GM21390 (cell line): ENCODE measurements at regions not wholly inside any gene's neighbourhood (a gene's known extent, or its start where the extent isn't known, plus 50 kb on each side); places are given as distances from the start of the nearest gene placed in this dataset.
"Not testable (repeated sequence)": the region's sequence is repeated elsewhere in the genome, so short reads cannot be mapped to it uniquely, and the experiment has no call there.

Source experiments
- ATAC-seq: cut with Tn5 transposase; IDR thresholded peaks from one replicate; pipeline ENCODE4 v1.9.1; 2021; ENCODE audit not compliant: unreplicated experiment

DNA sequence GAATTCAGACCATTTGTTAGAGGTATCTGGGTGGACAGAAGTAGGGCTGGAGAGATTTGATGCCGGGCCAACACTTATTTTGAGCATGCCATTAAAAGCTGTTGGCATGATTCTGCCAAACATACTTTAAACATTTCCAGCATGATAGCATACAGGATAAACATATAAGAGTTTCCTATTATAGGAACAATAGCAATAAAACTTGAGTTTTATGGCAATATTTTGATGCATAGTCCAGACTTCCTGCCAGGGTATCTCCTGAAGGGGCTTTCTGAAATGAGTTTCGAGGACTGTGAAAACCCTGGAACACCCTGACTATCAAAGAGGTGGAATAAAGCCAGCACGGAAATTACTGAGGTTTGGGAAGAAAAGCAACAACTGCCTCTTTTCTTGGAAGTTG is 1398.0 kb upstream of the NXPH2 start:
- ATAC-seq, result no peak

DNA sequence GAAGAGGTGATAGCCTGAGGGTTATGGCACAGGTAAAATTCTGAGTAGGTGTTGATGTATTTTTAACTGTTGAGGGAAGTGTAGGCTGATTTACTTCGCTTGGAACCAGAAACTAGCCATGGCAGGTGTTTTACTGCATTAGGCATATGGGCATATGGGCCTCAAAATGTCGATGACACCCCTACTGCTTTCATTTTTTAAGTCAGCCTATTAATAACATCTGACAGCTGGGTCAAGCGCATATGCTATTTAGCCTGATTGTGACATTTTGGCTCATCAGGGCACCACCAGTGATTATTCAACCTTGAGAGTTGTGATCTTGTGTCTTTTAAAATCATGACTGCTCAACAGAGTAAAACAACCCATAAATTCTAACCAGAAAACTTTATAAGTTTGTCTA is 1396.9 kb upstream of the NXPH2 start:
- no peak for ATAC-seq

DNA sequence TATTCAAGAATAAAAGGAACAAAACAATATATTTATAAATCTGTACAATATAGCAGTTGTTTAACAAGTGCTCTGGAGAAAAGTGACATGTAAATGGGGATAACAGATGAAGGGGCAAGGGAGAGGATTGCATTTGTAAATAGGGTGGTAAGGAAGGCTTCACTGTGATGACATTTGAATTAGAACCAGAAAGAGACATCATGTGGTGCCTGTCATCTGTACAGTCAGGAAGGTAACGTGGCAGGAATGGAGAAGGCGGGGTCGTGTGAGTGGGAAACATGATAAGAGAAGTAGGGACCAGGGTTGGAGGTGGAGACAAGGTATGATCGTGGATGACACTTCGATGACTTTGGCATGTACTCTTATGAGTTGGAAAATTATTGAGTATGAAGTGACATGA is 1393.6 kb upstream of the NXPH2 start:
- ATAC-seq, result no peak

DNA sequence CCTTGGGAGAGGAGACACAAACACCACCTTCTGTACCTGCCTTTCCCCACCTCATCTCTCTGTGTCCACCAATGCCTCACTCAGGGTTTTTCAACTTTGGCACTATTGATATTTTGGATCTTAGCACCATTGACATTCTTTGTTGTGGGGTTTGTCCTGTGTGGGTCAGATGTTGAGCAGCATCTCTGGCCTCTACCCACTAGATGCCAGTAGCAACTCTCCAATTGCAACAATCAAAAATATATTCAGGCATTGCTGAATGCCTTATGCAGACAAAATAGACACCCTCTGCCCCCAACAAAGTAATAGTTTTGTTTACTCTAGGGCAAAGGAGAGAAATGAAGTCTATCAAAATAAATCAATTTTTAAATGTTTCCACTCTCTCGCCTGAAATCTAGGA is 1384.3 kb upstream of the NXPH2 start:
- no peak for ATAC-seq

DNA sequence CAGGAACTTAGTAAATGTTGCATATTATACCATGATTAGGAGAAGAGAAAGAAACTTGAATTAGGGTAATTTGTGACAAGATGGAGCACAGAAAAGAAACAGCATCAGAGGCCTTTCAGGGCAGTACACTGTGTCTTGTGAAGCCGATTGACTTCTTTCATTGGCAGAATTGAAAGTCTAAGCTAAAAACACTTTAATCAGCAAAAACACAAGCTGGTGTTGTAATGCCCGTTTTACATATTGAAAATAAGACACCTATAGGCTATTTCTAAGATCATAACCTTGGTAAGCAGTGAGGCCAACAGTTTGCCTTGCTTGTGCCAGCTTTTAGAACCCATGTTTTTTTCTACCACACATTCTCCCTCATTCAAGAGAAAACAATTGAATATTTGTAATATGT is 1378.1 kb upstream of the NXPH2 start:
- ATAC-seq, result no peak

DNA sequence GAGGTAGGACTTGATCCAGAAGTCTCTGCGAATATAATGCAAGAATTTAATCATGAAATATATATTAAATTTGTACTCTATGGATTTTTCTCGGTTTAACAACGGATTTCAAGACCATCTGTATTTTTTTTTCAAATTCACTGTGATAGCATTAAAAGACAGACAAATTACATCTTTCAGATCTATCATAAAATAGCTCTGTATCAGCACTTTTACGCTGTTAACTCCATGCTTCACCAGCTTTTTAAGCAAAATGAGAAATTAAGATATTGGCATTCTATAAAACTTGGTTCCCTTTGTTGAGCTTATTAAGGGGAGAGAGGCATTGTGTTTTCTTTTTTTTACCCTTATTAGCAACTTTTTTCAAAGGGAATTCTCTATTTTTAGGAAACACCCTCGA is 1377.6 kb upstream of the NXPH2 start:
- ATAC-seq, result no peak

DNA sequence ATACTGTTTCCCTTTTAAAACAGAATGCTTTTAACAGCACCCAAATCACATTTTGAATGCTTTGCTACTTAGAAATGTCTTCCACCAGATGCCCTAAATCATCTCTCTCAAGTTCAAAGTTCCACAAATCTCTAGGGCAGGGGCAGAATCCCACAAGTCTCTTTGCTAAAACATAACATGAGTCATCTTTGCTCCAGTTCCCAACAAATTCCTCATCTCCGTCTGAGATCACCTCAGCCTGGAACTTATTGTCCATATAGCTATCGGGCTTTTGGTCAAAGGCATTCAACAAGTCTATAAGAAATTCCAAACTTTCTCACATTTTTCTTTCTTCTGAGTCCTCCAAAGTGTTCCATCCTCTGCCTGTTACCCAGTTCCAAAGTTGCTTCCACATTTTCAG is 1374.5 kb upstream of the NXPH2 start:
- ATAC-seq, result no peak

DNA sequence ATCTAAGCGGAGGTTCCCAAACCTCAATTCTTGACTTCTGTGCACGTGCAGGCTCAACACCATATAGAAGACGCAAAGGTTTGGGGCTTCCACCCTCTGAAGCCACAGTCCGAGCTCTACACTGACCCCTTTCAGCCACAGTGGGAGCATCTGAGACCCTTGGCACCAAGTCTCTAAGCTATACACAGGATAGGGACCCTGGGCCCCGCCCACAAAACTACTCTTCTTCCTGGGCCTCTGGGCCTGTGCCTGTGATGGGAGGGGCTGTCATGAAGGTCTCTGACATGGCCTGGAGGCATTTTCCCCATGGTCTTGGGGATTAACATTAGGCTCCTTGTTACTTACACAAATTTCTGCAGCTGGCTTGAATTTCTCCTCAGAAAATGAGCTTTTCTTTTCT is 1374.1 kb upstream of the NXPH2 start:
- no peak for ATAC-seq

DNA sequence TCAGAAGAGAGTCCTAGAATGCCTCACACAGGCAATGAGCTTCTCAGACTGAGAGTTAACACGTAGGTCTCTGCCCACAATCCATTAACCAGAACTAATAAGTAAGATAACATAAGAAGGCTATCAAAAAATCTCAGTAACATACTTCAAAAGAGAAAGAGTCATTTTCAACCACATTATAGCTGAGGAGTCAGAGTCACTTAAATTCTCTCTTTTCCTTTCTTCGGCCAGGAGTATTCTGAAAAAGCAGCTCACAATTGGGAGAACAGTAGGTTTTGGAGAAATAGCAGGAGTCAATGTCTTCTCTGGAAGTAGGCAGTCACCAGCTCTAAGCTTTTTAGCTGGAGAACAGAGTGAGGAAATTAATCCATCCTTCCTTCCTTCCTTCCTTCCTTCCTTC is 1364.4 kb upstream of the NXPH2 start:
- no peak for ATAC-seq

DNA sequence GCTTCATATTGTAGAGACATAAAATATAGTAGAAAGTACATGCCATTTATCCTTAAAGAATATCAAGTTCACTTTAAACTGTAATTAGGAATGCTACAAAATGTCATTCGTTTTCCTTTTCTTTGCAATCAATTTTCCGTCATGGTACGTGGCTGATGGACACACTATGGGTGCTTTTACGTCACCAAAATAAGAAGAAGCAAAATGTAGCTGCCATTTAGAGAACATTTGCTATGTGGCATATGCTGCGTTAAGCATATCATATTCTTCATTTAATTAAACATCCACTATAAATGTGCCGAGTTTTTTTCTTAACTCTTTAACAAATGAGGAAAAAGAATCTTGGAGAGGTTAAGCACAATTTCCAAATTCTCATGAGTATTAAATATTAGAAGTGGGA is 1358.5 kb upstream of the NXPH2 start:
- ATAC-seq, result no peak

DNA sequence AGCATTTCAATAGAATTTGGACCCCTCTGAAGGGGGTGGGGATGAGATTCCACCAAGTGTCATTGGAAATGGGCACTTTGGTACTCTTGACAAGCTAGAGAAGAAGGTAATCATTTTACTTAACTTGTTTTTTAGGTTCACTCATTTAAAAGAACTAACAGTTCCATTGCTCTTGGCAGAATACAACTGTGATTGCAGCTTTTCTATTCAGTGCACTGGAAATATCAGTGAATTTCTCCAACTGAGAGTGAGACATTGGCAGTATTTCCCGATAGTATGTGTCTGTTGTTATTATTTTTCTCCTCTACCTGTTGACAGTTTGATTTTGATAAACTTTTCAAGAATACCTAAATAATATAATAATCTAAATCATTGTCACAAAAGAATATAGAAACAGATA is 1356.7 kb upstream of the NXPH2 start:
- no peak for ATAC-seq

DNA sequence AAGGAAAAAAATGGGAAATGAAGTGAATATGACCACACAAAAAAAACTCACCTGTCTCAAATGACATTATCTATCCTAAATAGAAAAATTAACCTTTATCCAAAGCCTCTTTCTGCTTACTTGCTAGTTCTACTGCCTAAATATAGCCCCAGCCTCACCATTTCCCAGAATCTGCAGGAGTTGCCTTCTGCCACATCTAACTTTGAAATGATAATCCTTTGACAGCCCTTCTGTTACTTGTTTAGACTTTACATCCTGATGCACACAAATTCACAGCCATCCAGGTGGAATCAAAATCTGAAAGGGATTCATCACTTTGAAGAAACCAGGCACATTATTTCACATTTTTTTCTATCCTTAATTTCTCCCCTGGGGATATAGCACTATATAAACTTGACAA is 1356.2 kb upstream of the NXPH2 start:
- no peak for ATAC-seq

DNA sequence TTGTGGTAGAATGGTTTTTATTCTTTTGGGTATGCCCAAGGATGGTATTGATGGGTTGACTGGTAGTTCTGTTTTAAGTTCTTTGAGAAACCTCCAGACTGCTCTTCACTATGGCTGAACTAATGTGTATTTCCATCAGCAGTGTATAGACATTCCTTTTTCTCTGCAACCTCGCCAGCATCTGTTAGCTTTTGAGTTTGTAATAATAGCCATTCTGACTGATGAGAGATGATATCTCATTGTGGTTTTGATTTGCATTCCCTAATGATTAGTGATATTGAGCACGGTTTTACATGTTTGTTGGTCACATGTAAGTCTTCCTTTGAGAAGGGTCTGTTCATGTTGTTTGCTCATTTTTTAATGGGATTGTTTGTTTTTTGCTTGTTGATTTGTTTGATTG is 1348.7 kb upstream of the NXPH2 start:
- ATAC-seq, result no peak

DNA sequence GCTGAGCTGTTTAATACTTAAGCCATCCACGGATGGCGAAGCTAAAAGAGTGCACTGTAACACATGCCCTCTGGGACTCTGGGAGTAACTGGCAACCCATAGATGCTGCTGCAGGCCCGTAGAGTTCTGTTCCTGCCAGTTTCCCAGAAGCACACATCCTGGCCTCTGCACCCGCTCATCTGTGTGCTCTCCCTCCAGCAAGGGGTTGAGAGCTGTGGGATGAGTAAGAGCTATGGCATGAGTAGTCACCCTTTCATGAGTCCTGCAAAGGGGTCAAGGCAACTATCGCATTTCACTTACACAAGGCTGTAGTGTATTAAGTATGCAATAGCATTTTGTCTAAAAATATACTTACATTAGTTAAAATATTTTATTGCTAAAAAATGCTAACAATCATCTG is 1341.8 kb upstream of the NXPH2 start:
- no peak for ATAC-seq

DNA sequence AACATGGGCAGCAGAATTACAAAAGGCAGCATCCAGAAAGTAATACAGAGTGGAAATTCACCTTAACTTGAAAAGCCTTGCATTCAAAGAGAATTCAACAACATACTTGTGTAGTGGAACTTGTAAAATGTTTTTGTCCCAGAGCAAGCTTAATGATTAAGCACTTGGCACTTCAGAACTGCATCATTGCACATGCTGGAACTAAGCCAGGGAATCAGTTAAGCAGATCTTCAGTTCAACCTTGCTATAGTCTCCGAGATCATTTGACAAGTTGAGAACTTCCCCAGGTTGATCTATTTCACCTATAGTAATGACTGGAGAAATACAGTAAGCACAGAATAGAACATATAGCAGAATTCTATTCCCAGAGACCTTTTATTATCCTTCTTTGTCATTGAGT is 1337.2 kb upstream of the NXPH2 start:
- no peak for ATAC-seq

DNA sequence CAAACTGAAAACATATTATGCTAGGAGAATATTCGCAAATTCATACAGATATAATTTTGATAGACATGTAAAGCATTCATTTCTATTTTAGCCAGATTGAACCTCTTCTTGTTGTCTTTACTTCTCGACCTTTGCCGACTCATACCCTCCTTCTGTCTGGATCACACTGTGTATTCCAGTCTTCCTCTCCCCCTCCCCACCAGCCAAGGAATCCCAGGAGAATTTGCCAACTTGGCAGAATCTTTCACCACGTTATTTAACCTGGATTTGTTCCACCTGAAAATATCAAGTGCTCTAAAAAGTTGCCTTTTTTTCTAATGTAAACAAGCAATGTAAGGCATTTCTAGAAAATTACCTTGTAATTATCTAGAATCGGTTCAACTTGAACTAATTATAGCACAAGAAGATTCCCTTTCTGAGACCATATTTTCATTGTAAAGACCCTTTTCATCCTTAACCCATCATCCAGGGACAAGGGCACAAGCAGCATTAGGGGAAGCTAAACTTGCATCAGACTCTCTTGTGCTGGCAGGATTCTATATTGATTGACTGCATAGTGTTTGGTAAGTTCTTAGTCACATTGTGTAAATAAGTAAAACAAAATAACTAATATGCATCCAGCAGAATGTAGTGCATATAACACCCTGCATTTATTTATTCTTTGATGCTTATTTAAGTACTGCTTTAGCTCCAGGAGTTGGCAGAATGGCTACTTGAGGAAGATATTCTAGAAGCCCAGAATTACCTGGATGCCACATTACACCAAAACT is 1328.7 kb upstream of the NXPH2 start:
- ATAC-seq, result no peak

DNA sequence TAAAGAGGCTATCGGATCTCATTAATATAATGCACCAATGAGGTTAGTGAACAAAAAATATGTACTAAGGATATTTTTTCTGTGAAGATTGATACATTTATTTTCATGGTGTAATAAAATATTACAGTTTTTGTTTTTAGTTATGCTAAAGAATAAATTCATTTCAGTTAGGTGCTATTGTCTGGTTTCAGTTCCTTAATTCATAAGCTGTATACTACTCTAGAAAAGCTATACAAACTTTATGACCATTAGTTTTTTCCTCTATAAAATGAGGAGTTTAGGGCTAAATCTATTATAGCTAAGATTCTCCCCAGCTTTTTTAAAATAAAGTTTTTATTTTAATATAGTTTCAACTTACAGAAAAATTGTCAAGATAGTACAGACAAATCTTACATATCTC is 1311.7 kb upstream of the NXPH2 start:
- ATAC-seq, result no peak

DNA sequence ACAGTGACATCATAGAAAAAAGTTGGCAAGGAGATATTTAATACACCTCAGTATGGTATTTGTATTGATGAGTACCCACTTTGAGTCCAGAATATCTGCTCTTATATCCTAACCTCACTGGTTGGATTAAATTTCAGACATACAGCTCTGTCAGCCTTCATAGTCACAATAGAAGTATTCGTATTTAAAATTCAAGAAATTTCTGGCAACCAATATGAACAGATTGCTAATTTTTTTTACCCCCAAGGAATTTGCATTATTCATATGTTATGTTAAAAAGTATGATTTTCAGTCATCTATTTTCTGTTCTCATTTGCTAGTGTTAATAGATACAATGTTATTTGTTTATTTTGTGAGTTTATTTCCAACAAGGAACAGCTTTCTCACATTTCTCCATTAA is 1306.8 kb upstream of the NXPH2 start:
- no peak for ATAC-seq

DNA sequence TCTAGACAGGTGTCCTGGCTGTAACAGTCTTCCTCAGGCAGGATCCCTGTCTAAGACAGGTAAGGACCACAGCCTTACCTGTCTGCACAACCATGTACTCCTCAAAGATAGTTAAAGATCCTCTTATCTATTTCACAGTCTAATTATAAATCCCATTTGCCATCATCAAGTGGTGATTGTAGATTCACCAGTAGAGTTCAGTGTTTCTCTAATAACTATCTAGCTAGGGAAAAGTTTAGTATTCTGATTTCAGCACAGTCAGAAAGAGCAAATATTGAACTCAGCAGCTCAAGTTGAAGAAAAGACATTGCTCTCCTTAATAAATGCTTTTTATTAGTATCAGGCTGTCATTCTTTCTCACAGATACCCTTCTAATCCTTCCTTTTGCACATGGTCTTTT is 1305.5 kb upstream of the NXPH2 start:
- ATAC-seq, result no peak

DNA sequence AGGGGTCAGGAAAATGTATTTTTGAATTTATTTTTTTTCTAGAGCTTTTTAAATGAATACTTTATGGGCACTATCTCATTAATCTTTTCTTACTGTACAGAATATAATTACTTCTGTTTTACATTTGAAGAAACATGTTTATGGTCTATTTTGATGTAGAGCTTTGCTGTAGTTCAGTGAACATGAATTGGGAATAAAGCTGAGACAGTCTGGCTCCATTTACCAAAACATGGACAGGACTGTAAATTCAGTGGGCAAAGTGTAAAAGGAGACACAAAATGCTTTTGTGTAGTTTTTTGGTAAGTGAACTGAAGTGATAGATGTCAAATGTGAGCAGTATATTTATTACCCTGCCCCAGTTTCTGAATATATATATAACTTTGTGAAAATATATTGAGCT is 1298.8 kb upstream of the NXPH2 start:
- no peak for ATAC-seq

DNA sequence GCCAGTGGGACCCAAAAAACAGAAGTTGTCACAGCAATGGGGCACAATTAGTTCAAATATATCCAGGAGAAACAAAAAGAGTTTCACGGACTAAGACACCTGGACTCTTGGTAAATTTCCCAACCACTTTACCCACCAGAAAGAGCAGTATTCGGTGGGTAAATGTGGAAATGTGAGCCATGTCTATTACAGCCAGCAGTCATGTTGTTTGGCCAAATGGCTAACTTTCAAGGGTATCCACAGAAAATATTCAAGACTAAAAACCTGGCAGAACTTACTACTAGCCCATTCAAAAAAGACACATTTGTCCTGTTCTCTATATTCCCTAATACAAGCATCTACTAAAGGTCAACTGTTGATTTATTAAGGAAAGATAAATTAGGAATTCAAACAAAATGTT is 1296.0 kb upstream of the NXPH2 start:
- no peak for ATAC-seq

DNA sequence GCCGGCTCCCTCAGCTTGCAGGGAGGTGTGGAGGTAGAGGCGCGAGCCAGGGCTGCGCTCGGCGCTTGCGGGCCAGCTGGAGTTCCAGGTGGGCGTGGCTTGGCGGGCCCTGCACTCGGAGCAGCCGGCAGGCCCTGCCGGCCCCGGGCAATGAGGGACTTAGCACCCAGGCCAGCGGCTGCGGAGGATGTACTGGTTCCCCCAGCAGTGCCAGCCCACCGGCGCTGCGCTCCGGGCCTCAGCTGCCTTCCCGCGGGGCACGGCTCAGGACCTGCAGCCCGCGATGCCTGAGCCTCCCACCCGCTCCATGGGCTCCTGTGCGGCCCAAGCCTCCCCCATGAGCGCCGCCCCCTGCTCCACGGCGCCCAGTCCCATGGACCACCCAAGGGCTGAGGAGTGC is 1293.6 kb upstream of the NXPH2 start:
- not testable (repeated sequence) for ATAC-seq

DNA sequence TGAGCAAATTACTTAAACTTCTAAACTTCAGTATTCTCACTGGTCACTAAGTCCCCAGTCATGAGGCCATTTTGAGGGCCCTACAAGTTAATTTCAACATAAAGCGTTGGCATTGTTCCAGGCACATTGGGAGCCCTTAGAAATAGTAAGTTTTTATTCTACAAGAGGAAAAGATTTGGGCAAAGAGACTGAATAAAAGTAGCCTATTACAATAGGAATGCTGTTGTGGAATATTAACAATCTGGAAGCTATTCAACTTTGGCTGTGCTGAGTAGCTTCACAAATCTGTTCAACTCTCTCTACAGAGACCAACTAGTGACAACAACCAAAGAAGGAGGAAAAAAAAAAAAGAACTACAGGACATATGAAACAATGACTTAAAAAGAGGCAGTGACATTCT is 1287.5 kb upstream of the NXPH2 start:
- no peak for ATAC-seq

DNA sequence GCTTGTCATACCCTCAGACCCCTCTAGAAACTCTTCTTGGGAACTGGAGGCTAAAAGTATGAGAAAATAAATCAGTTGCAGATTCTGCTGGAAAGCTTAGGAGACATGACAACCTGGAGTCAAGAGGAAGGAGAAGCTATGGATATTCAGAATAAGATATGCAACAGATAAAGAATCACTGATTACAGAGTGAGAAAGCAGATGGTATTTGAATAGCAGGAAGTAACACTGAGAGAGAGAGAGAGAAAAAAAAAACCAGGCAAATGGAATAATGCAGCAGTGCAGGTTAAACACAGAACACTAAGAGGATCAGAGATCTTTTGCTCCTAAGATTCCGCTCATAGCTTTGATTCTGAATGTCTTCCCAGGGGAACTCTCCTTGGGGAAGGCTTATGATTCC is 1284.1 kb upstream of the NXPH2 start:
- no peak for ATAC-seq
